Kidney (tissue), 13 donors: ENCODE measurements at regions not wholly inside any gene's neighbourhood (a gene's known extent, or its start where the extent isn't known, plus 50 kb on each side); places are given as distances from the start of the nearest gene placed in this dataset.
"Not testable (repeated sequence)": the region's sequence is repeated elsewhere in the genome, so short reads cannot be mapped to it uniquely, and the experiment has no call there.

Experiments
- DNase-seq, 5 donors: peaks; one replicate each; pipeline ENCODE4 v3.0.0-alpha.2; 2013 to 2020
- FAIRE-seq: peaks from 2 replicates; lab custom pipeline; 2012; peaks lifted over from hg19 to GRCh38; lab: Jason Lieb, UNC
- H3K27ac ChIP-seq, 2 donors: one replicate each; pipeline ENCODE4 v1.7.0; 2013; ENCODE audit warnings: low read depth in 2 of 2, low read length in 2 of 2, inconsistent platforms in 1 of 2
- H3K27me3 ChIP-seq: one replicate; pipeline ENCODE4 v1.7.1; 2013; ENCODE audit warnings: low read length, inconsistent platforms; ENCODE audit not compliant: control insufficient read depth, insufficient read depth
- H3K36me3 ChIP-seq, 3 donors: one replicate each; pipeline versions ENCODE4 v1.7.0 to v1.7.1; 2013; ENCODE audit warnings: low read length in 3 of 3, control low read depth in 1 of 3, inconsistent platforms in 1 of 3; ENCODE audit not compliant: insufficient read depth in 3 of 3, control insufficient read depth in 2 of 3
- H3K4me1 ChIP-seq, 3 donors: one replicate each; pipeline versions ENCODE4 v1.7.0 to v1.7.1; 2013; ENCODE audit warnings: low read length in 3 of 3, inconsistent platforms in 1 of 3, low read depth in 1 of 3; ENCODE audit not compliant: control insufficient read depth in 2 of 3, insufficient read depth in 2 of 3
- H3K4me3 ChIP-seq, 3 donors: one replicate each; pipeline versions ENCODE4 v1.7.0 to v1.8.1; 2013; ENCODE audit warnings: low read length in 3 of 3, control low read depth in 1 of 3, inconsistent platforms in 1 of 3
- H3K9ac ChIP-seq, 3 donors: one replicate each; pipeline versions ENCODE4 v1.7.0 to v1.7.1; 2013; ENCODE audit warnings: low read length in 3 of 3, control low read depth in 1 of 3, inconsistent platforms in 1 of 3
- H3K9me3 ChIP-seq, 3 donors: one replicate each; pipeline versions ENCODE4 v1.7.0 to v1.7.1; 2013; ENCODE audit warnings: low read length in 3 of 3, control low read depth in 1 of 3, inconsistent platforms in 1 of 3; ENCODE audit not compliant: control insufficient read depth in 2 of 3, insufficient read depth in 1 of 3
- intact Hi-C: fragments of 100-400 bp; cut with DNase I; formaldehyde crosslinking; loops from one replicate; pipeline ENCODE4 v1.11.1; 2022
- TF ChIP-seq, protein P1 (sequence below): IDR thresholded peaks from 3 replicates; pipeline ENCODE4 v1.5.1; 2012; ENCODE audit warnings: mild to moderate bottlenecking, moderate library complexity, borderline replicate concordance; ENCODE audit not compliant: insufficient read depth; ENCODE audit errors: extremely low read depth
- donor health status: control.
- donor health status: control.
- donor health status: control.
- donor health status: control.
- donor health status: control.
- donor health status: DM: yes; HTN: yes; CAD: no.
- donor health status: Normal renal cell carcinoma (clear cell type).

- no peaks in the 10 kb centered on the region for H3K9me3 ChIP-seq
- no peaks in the 10 kb centered on the region for H3K27me3 ChIP-seq
- intact Hi-C loops: loop anchor here (10.0 kb wide), 1 partner anchor 693 kb away; no protein-coding TSS in a partner anchor
- no peak overlapping the region for H3K27ac ChIP-seq
- H3K4me3 ChIP-seq: no peak overlapping the region
- no peaks in the 10 kb centered on the region for H3K36me3 ChIP-seq
- H3K9ac ChIP-seq: no peak overlapping the region
- no peak for DNase-seq
- TF ChIP-seq, protein P1, sequence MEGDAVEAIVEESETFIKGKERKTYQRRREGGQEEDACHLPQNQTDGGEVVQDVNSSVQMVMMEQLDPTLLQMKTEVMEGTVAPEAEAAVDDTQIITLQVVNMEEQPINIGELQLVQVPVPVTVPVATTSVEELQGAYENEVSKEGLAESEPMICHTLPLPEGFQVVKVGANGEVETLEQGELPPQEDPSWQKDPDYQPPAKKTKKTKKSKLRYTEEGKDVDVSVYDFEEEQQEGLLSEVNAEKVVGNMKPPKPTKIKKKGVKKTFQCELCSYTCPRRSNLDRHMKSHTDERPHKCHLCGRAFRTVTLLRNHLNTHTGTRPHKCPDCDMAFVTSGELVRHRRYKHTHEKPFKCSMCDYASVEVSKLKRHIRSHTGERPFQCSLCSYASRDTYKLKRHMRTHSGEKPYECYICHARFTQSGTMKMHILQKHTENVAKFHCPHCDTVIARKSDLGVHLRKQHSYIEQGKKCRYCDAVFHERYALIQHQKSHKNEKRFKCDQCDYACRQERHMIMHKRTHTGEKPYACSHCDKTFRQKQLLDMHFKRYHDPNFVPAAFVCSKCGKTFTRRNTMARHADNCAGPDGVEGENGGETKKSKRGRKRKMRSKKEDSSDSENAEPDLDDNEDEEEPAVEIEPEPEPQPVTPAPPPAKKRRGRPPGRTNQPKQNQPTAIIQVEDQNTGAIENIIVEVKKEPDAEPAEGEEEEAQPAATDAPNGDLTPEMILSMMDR: no peak
- no peak for FAIRE-seq
- H3K4me1 ChIP-seq: no peaks in the 10 kb centered on the region
Measured at GRCh38 chr3:24687671-24688070, 193.0 kb upstream of the THRB start.

GRCh38 chr3:24688446-24689148 lies 193.9 kb upstream of the THRB start:
- intact Hi-C loops: loop anchor here (10.0 kb wide), 1 partner anchor 694 kb away; no protein-coding TSS in a partner anchor
- no peak for FAIRE-seq

DNA sequence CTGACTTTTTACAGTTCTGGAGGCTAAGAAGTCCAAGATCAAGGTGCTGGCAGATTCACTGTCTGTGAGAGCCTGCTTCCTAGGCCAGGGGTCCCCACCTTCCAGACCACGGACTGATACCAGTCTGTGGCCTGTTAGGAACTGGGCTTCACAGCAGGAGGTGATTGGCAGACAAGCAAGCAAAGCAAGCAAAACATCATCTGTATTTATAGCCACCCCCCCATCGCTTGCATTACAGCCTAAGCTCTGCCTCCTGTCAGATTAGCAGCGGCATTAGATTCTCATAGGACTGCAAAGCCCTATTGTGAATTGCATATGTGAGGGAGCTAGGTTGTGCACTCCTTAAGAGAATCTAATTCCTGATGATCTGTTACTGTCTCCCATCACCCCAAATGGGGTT lies 194.7 kb upstream of the THRB start:
- no peak for FAIRE-seq
- TF ChIP-seq, protein P1: no peak
- H3K9me3 ChIP-seq: no peaks in the 10 kb centered on the region
- no peak overlapping the region for H3K27ac ChIP-seq
- intact Hi-C loops: loop anchor here (10.0 kb wide), 1 partner anchor 695 kb away; no protein-coding TSS in a partner anchor
- no peak overlapping the region for H3K4me3 ChIP-seq
- H3K27me3 ChIP-seq: no peaks in the 10 kb centered on the region
- no peaks in the 10 kb centered on the region for H3K36me3 ChIP-seq
- no peaks in the 10 kb centered on the region for H3K4me1 ChIP-seq
- H3K9ac ChIP-seq: no peak overlapping the region
- DNase-seq: no peak

More at GRCh38 chr3:24688446-24689148, 193.9 kb upstream of the THRB start:
- H3K9me3 ChIP-seq: no peaks in the 10 kb centered on the region
- H3K27ac ChIP-seq: no peak overlapping the region
- H3K4me3 ChIP-seq: no peak overlapping the region
- H3K27me3 ChIP-seq: no peaks in the 10 kb centered on the region
- DNase-seq: no peak
- no peaks in the 10 kb centered on the region for H3K36me3 ChIP-seq
- H3K9ac ChIP-seq: no peak overlapping the region
- no peaks in the 10 kb centered on the region for H3K4me1 ChIP-seq
- TF ChIP-seq, protein P1: no peak

- H3K27me3 ChIP-seq: no peaks in the 10 kb centered on the region
- FAIRE-seq: no peak
- no peaks in the 10 kb centered on the region for H3K36me3 ChIP-seq
- H3K4me3 ChIP-seq: no peak overlapping the region
- TF ChIP-seq, protein P1: no peak
- no peak for DNase-seq
- H3K9ac ChIP-seq: no peak overlapping the region
- no peak overlapping the region for H3K27ac ChIP-seq
- intact Hi-C loops: no loop called here
- H3K9me3 ChIP-seq: no peaks in the 10 kb centered on the region
- H3K4me1 ChIP-seq: no peaks in the 10 kb centered on the region
Measured at GRCh38 chr3:24690777-24691176, 196.1 kb upstream of the THRB start.

GRCh38 chr3:24699078-24699477 lies 204.4 kb upstream of the THRB start:
- FAIRE-seq, H3K4me3 ChIP-seq, DNase-seq, H3K27me3 ChIP-seq, H3K9me3 ChIP-seq, H3K27ac ChIP-seq, intact Hi-C loops, H3K4me1 ChIP-seq, H3K36me3 ChIP-seq, H3K9ac ChIP-seq: not testable (repeated sequence)
